ENCODE measurements at regions not wholly inside any gene's neighbourhood (a gene's known extent, or its start where the extent isn't known, plus 50 kb on each side); places are given as distances from the start of the nearest gene placed in this dataset.
"Not testable (repeated sequence)": the region's sequence is repeated elsewhere in the genome, so short reads cannot be mapped to it uniquely, and the experiment has no call there.

DNA sequence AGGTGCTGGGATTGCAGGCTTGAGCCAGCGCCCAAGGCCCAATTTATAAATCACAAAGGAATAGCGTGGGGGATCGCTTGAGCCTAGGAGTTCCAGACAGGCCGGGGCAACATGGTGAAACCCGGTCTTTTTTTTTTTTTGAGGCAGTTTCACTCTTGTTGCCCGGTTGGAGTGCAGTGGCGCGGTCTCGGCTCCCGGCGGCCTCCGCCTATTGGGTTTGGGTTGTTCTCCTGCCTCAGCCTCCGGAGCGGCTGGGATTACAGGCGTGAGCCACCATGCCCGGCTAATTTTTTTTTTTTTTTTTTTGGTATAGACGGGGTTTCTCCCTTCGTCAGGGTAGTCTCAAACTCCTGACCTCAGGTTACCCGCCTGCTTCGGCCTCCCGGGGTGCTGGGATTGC lies 65.0 kb downstream of the GOLGA6L7 start:
- Histone ChIP-seq H3K27ac (no peak overlapping the region), H3K4me3 (no peak overlapping the region), H3K36me3 (no peaks in the 10 kb centered on the region), H3K9me3 (no peaks in the 10 kb centered on the region), H3K4me1 (no peaks in the 10 kb centered on the region), H3K27me3 (peaks cover 0 to 3% (median 2%) of the 10 kb centered on the region in 3 donors)
- DNase-seq (no peak), ATAC-seq (no peak)
- intact Hi-C loops (cut with DNase I; ENCODE audit: low total_unique reads) (no loop called here), in situ Hi-C loops (cut with MboI; ENCODE audit: low sequenced_read_pairs in 4 of 4) (no loop called here)
- TF ChIP-seq POLR2A (IDR thresholded peaks at IDR 0.05) = no peak
- TF ChIP-seq, protein P1, sequence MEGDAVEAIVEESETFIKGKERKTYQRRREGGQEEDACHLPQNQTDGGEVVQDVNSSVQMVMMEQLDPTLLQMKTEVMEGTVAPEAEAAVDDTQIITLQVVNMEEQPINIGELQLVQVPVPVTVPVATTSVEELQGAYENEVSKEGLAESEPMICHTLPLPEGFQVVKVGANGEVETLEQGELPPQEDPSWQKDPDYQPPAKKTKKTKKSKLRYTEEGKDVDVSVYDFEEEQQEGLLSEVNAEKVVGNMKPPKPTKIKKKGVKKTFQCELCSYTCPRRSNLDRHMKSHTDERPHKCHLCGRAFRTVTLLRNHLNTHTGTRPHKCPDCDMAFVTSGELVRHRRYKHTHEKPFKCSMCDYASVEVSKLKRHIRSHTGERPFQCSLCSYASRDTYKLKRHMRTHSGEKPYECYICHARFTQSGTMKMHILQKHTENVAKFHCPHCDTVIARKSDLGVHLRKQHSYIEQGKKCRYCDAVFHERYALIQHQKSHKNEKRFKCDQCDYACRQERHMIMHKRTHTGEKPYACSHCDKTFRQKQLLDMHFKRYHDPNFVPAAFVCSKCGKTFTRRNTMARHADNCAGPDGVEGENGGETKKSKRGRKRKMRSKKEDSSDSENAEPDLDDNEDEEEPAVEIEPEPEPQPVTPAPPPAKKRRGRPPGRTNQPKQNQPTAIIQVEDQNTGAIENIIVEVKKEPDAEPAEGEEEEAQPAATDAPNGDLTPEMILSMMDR (IDR thresholded peaks at IDR 0.05 in 4 of 5, conservative IDR thresholded peaks at IDR 0.05 in 1 of 5) = no peak

DNA sequence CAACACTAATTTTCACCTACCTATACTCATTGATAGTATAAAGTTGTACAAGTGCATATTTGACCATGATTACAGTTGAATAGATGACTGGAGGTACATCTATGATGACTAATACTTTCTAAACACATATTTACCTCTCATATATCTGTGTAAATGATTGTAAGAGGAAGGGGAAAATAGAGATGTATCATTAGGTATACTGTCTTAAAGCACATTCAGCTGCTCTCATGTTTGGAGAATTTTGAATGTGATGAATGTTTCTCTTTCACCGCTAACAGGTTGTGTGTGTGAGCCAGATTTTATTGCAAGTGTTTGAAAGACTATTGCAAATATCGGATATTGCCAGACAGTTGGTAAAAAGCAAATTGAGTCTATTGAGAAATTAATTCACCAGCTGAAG lies 66.2 kb upstream of the GOLGA8M start:
- ATAC-seq; DNase-seq; H3K4me3 ChIP-seq; H3K4me1 ChIP-seq; H3K36me3 ChIP-seq; H3K27me3 ChIP-seq; intact Hi-C loops (cut with DNase I; ENCODE audit: low total_unique reads); H3K9me3 ChIP-seq; H3K27ac ChIP-seq; in situ Hi-C loops (cut with MboI; ENCODE audit: low sequenced_read_pairs in 4 of 4): not testable (repeated sequence)

DNA sequence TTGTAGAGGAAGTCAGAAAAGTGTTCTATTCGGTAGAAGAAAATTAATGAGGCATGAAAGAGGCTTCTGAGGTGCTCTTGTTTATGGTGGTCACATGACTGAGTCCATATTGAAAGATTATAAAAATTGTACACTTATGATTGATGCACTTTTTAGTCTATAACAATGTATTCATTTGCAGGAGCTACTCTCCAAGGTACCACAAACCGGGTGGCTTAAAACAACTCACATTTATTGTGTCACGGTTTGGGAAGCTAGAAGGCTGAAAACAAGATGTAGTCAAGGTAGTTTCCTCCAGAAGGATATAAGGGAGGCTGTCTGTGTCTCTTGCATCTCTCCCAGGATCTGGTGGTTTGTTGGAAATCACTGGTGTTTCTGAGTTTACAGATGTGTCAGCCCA lies 60.6 kb upstream of the GOLGA8M start:
- H3K4me3 ChIP-seq; ATAC-seq; intact Hi-C loops (cut with DNase I; ENCODE audit: low total_unique reads); DNase-seq; H3K27ac ChIP-seq; H3K9me3 ChIP-seq; H3K27me3 ChIP-seq; H3K4me1 ChIP-seq; in situ Hi-C loops (cut with MboI; ENCODE audit: low sequenced_read_pairs in 4 of 4); H3K36me3 ChIP-seq: not testable (repeated sequence)
